IMR-90 (cell line): ENCODE measurements at regions not wholly inside any gene's neighbourhood (a gene's known extent, or its start where the extent isn't known, plus 50 kb on each side); places are given as distances from the start of the nearest gene placed in this dataset.
A peak's percentile ranks its signal among the peaks of the same experiment; 100 is the strongest.

ENCODE experiments used
- ATAC-seq: fragments of 200-7000 bp; cut with Tn5 transposase; 2 replicates; pipeline ENCODE4 v1.9.1; 2020; ENCODE audit warnings: low read depth, mild to moderate bottlenecking, moderate library complexity
- BruUV-seq: library from RNA; stranded (reverse); fragments of 400-500 nt; replicated peaks from 2 replicates; lab custom pipeline; 2021; lab: Mats Ljungman, UMichigan
- CTCF ChIA-PET: fragments of 300-600 bp; formaldehyde crosslinking; extraction: SDS; loops from one replicate; lab custom pipeline; 2021; ENCODE audit warnings: antibody characterized with exemption; lab: Yijun Ruan, JAX
- POLR2A ChIA-PET: fragments of 300-600 bp; sonication (Branson Sonifier 250); formaldehyde crosslinking; loops from one replicate; lab custom pipeline; 2022; ENCODE audit warnings: antibody characterized with exemption; ENCODE audit not compliant: unreplicated experiment; lab: Charles Lee
- DNase-seq: peaks from one replicate; pipeline ENCODE4 v3.0.0; 2013
- H2AFZ ChIP-seq: replicated peaks from 2 replicates; pipeline ENCODE3; 2013; ENCODE audit warnings: low read length, mild to moderate bottlenecking; ENCODE audit not compliant: poor library complexity
- H2AK5ac ChIP-seq: 2 replicates; pipeline ENCODE4 v1.6.1; 2013; ENCODE audit warnings: low read depth, low read length, inconsistent platforms
- H2AK9ac ChIP-seq: replicated peaks from 2 replicates; pipeline ENCODE3; 2013; ENCODE audit warnings: mild to moderate bottlenecking, low read depth, low read length, moderate library complexity; ENCODE audit not compliant: poor library complexity
- H2BK120ac ChIP-seq: 2 replicates; pipeline ENCODE4 v1.6.1; 2013; ENCODE audit warnings: low read depth, low read length, inconsistent platforms
- H2BK15ac ChIP-seq: 3 replicates; pipeline ENCODE4 v1.6.1; 2013; ENCODE audit warnings: low read depth, low read length, inconsistent platforms
- H2BK20ac ChIP-seq: 2 replicates; pipeline ENCODE4 v1.6.1; 2013; ENCODE audit warnings: low read depth, mild to moderate bottlenecking, inconsistent platforms, low read length, moderate library complexity
- H2BK5ac ChIP-seq: 2 replicates; pipeline ENCODE4 v1.6.1; 2013; ENCODE audit warnings: mild to moderate bottlenecking, low read depth, low read length, inconsistent platforms; ENCODE audit not compliant: poor library complexity, severe bottlenecking
- H3K14ac ChIP-seq: replicated peaks from 2 replicates; pipeline ENCODE4 v1.6.1; 2013; ENCODE audit warnings: low read depth, low read length, inconsistent platforms
- H3K18ac ChIP-seq: 2 replicates; pipeline ENCODE4 v1.6.1; 2013; ENCODE audit warnings: low read depth, low read length, control low read depth
- H3K23ac ChIP-seq: 2 replicates; pipeline ENCODE4 v1.6.1; 2013; ENCODE audit warnings: low read depth, low read length, inconsistent platforms
- H3K27ac ChIP-seq: 2 replicates; pipeline ENCODE4 v1.5.1; 2013; ENCODE audit warnings: mild to moderate bottlenecking, control low read depth, low read length; ENCODE audit not compliant: insufficient read depth
- H3K27me3 ChIP-seq: 2 replicates; pipeline ENCODE4 v1.6.1; 2013; ENCODE audit warnings: low read length; ENCODE audit not compliant: control insufficient read depth, insufficient read depth
- H3K36me3 ChIP-seq: 2 replicates; pipeline ENCODE4 v1.6.1; 2013; ENCODE audit warnings: low read length, mixed read lengths; ENCODE audit not compliant: control insufficient read depth, insufficient read depth
- H3K4ac ChIP-seq: 2 replicates; pipeline ENCODE4 v1.6.1; 2013; ENCODE audit warnings: low read depth, low read length, inconsistent platforms
- H3K4me1 ChIP-seq: 2 replicates; pipeline ENCODE4 v1.6.1; 2013; ENCODE audit warnings: low read length, mixed read lengths; ENCODE audit not compliant: control insufficient read depth, insufficient read depth
- H3K4me2 ChIP-seq: 2 replicates; pipeline ENCODE4 v1.6.1; 2013; ENCODE audit warnings: low read depth, mild to moderate bottlenecking, control low read depth, low read length, moderate library complexity
- H3K4me3 ChIP-seq: 2 replicates; pipeline ENCODE4 v1.5.1; 2013; ENCODE audit warnings: low read depth, mild to moderate bottlenecking, control low read depth, low read length, moderate library complexity; ENCODE audit not compliant: insufficient read depth
- H3K56ac ChIP-seq: 2 replicates; pipeline ENCODE4 v1.6.1; 2013; ENCODE audit warnings: low read length, inconsistent platforms; ENCODE audit not compliant: insufficient read depth; ENCODE audit errors: extremely low read depth
- H3K79me1 ChIP-seq, 2 experiments: 2 replicates each; pipeline ENCODE4 v1.6.1; 2013; ENCODE audit warnings: low read length in 2 of 2, inconsistent platforms in 1 of 2, low read depth in 1 of 2
- H3K9ac ChIP-seq: 2 replicates; pipeline ENCODE4 v1.6.1; 2013; ENCODE audit warnings: low read depth, low read length, control low read depth
- H3K9me1 ChIP-seq: 2 replicates; pipeline ENCODE4 v1.6.1; 2013; ENCODE audit warnings: low read length, inconsistent platforms; ENCODE audit not compliant: insufficient read depth
- H3K9me3 ChIP-seq: 2 replicates; pipeline ENCODE4 v1.6.1; 2013; ENCODE audit warnings: low read length; ENCODE audit not compliant: control insufficient read depth, insufficient read depth
- H4K20me1 ChIP-seq: 2 replicates; pipeline ENCODE4 v1.6.1; 2013; ENCODE audit warnings: low read length, inconsistent platforms; ENCODE audit not compliant: insufficient read depth
- H4K5ac ChIP-seq: 2 replicates; pipeline ENCODE4 v1.6.1; 2013; ENCODE audit warnings: mild to moderate bottlenecking, low read depth, low read length, control low read depth
- H4K8ac ChIP-seq, 2 experiments: 2 replicates each; pipeline ENCODE4 v1.6.1; 2013; ENCODE audit warnings: low read depth in 2 of 2, low read length in 2 of 2, control low read depth in 1 of 2, inconsistent platforms in 1 of 2
- H4K91ac ChIP-seq: 2 replicates; pipeline ENCODE4 v1.6.1; 2013; ENCODE audit warnings: low read depth, low read length, inconsistent platforms; ENCODE audit not compliant: insufficient read depth
- CTCF ChIP-seq: conservative IDR thresholded peaks from 2 replicates; pipeline ENCODE4 v1.5.1; 2012; ENCODE audit warnings: mild to moderate bottlenecking, low read depth, low read length, improper control_type of control experiment
- MAFK ChIP-seq: IDR thresholded peaks from 2 replicates; pipeline ENCODE4 v1.6.1; 2012; ENCODE audit warnings: low read depth, low read length, improper control_type of control experiment
- NFE2L2 ChIP-seq: fragments of 150-350 bp; IDR thresholded peaks from 2 replicates; pipeline ENCODE4 v1.6.1; 2016; ENCODE audit warnings: low read depth, mild to moderate bottlenecking, low read length
- WGBS, 2 experiments: methylation state at CpG; one replicate each; pipeline versions ENCODE4 v1.1.5 to v1.1.7; 2013; ENCODE audit warnings: missing lambda C conversion rate in 2 of 2; ENCODE audit not compliant: insufficient read length in 1 of 2; ENCODE audit errors: extremely low coverage in 2 of 2; 5-methylcytosine and 5-hydroxymethylcytosine counted together
- dilution Hi-C: fragments of 300-500 bp; cut with HindIII; formaldehyde crosslinking; loops from one replicate; pipeline ENCODE4 v1.14.3; 2018; ENCODE audit warnings: low sequenced_read_pairs; ENCODE audit not compliant: unreplicated experiment
- in situ Hi-C: fragments of 300-500 bp; cut with MboI; formaldehyde crosslinking; loops from 3 replicates; pipeline ENCODE4 v1.14.3; 2019; ENCODE audit warnings: low sequenced_read_pairs, inconsistent platforms, mixed read lengths
- intact Hi-C: fragments of 100-400 bp; cut with micrococcal nuclease; formaldehyde crosslinking; loops from 2 replicates; pipeline ENCODE4 v1.10.0; 2022

- peak; percentile 81 for ATAC-seq
- peaks cover 4% of the 10 kb centered on the region for H3K9me1 ChIP-seq
- POLR2A ChIA-PET: no interaction called here
- H3K4me1 ChIP-seq: peaks cover 16% of the 10 kb centered on the region
- peak overlapping the region; percentile 61 for H4K91ac ChIP-seq
- H3K18ac ChIP-seq: peak overlapping the region; percentile 98
- peak overlapping the region; percentile 92 for H2BK5ac ChIP-seq
- H4K8ac ChIP-seq: peak overlapping the region; percentile 19 to 89; a peak in 3 of 4 replicates
- no peaks in the 10 kb centered on the region for H3K27me3 ChIP-seq
- peak overlapping the region; percentile 92 for H3K4ac ChIP-seq
- 40% methylated on average over 1 of the region's 5 CpGs; no CpG with 5 or more reads in 1 of the 2 experiments for WGBS, 2 experiments
- peak overlapping the region; percentile 88 for H3K4me2 ChIP-seq
- in situ Hi-C loops (no loop called here), dilution Hi-C loops (no loop called here), intact Hi-C loops (loop anchor here (5.0 kb wide), 1 partner anchor 39 kb away; no protein-coding TSS in a partner anchor)
- peak overlapping the region; percentile 15; the same call in 1 of the 2 replicates for H3K4me3 ChIP-seq
- no peaks in the 10 kb centered on the region for H4K20me1 ChIP-seq
- H2AFZ ChIP-seq: peak overlapping the region; percentile 91
- H2AK5ac ChIP-seq: peak overlapping the region; percentile 82
- peak overlapping the region; percentile 39 for H3K9ac ChIP-seq
- peak; percentile 82 for DNase-seq
- peak overlapping the region; percentile 51; the same call in 1 of the 3 replicates for H2BK15ac ChIP-seq
- H3K56ac ChIP-seq: peak overlapping the region; percentile 7; the same call in 1 of the 2 replicates
- no peaks in the 10 kb centered on the region for H3K79me1 ChIP-seq
- H3K36me3 ChIP-seq: no peaks in the 10 kb centered on the region
- TF ChIP-seq MAFK (peak; percentile 91), CTCF (no peak), NFE2L2 (peak; percentile 81)
- peak overlapping the region; percentile 81 for H2AK9ac ChIP-seq
- CTCF ChIA-PET: interaction anchor here (0.6 kb wide), 1 partner anchor 223 kb away, joined by 3 read pairs; no protein-coding TSS in a partner anchor
- H3K23ac ChIP-seq: peak overlapping the region; percentile 65
- peak overlapping the region; percentile 80 for H3K14ac ChIP-seq
- peak overlapping the region; percentile 97 for H4K5ac ChIP-seq
- H3K9me3 ChIP-seq: no peaks in the 10 kb centered on the region
- peak overlapping the region; percentile 95 for H2BK20ac ChIP-seq
- no TSS peak for BruUV-seq
- peak overlapping the region; percentile 51 for H3K27ac ChIP-seq
- peak overlapping the region; percentile 94 for H2BK120ac ChIP-seq
These were observed 88.2 kb downstream of the TMX1 start for GRCh38 chr14:51328064-51328771.
